Activated B cell treated with CpG ODN at 0.5 μM for 24 hours (primary cell): ENCODE measurements at regions not wholly inside any gene's neighbourhood (a gene's known extent, or its start where the extent isn't known, plus 50 kb on each side); places are given as distances from the start of the nearest gene placed in this dataset.

Source experiments
- ATAC-seq: fragments of 200-7000 bp; cut with Tn5 transposase; one replicate; pipeline ENCODE4 v1.10.0; 2021; ENCODE audit warnings: low read depth, mild to moderate bottlenecking, moderate library complexity
- CTCF ChIA-PET: fragments of 350-600 bp; sonication (Branson Sonifier 250); formaldehyde crosslinking; loops from one replicate; lab custom pipeline; 2021; ENCODE audit warnings: antibody characterized with exemption; lab: Charles Lee
- POLR2A ChIA-PET: fragments of 350-600 bp; sonication (Branson Sonifier 250); formaldehyde crosslinking; loops from one replicate; lab custom pipeline; 2021; ENCODE audit warnings: antibody characterized with exemption; lab: Charles Lee
- DNase-seq: peaks from one replicate; pipeline ENCODE4 v3.0.0; 2022
- H3K27ac Mint-ChIP-seq: one replicate; pipeline ENCODE4 v1.8.0; 2020; ENCODE audit warnings: mixed read lengths
- H3K27me3 Mint-ChIP-seq: one replicate; pipeline ENCODE4 v1.8.0; 2021; ENCODE audit warnings: mixed read lengths
- H3K36me3 Mint-ChIP-seq: one replicate; pipeline ENCODE4 v1.8.0; 2021; ENCODE audit warnings: low read depth, mixed read lengths
- H3K4me1 Mint-ChIP-seq: one replicate; pipeline ENCODE4 v1.8.0; 2021; ENCODE audit warnings: mixed read lengths
- H3K4me3 Mint-ChIP-seq: one replicate; pipeline ENCODE4 v1.8.0; 2020; ENCODE audit warnings: mild to moderate bottlenecking, mixed read lengths
- H3K9me3 Mint-ChIP-seq: one replicate; pipeline ENCODE4 v1.8.0; 2020; ENCODE audit warnings: mixed read lengths
- CTCF ChIP-seq: fragments of 200-600 bp; IDR thresholded peaks from one replicate; pipeline ENCODE4 v1.8.0; 2022; ENCODE audit warnings: antibody characterized with exemption, mild to moderate bottlenecking
- intact Hi-C: fragments of 100-400 bp; cut with micrococcal nuclease; formaldehyde crosslinking; loops from one replicate; pipeline ENCODE4 v1.15.1; 2024

GRCh38 chr6:19107468-19107867 is 720.3 kb downstream of the RNF144B start:
- ATAC-seq: no peak
- no peak for DNase-seq
- peaks cover 27% of the 10 kb centered on the region for H3K9me3 Mint-ChIP-seq
- no peak overlapping the region for H3K27ac Mint-ChIP-seq
- no peaks in the 10 kb centered on the region for H3K27me3 Mint-ChIP-seq
- intact Hi-C loops: no loop called here
- H3K4me3 Mint-ChIP-seq: no peak overlapping the region
- ChIA-PET POLR2A (no interaction called here), CTCF (no interaction called here)
- H3K36me3 Mint-ChIP-seq: no peaks in the 10 kb centered on the region
- no peaks in the 10 kb centered on the region for H3K4me1 Mint-ChIP-seq
- no peak for TF ChIP-seq CTCF

GRCh38 chr6:19121521-19121920 is 715.6 kb upstream of the ID4 start:
- ATAC-seq (no peak), DNase-seq (no peak)
- H3K4me1 Mint-ChIP-seq: no peaks in the 10 kb centered on the region
- H3K4me3 Mint-ChIP-seq: no peak overlapping the region
- H3K9me3 Mint-ChIP-seq: peaks cover 3% of the 10 kb centered on the region
- ChIA-PET POLR2A (no interaction called here), CTCF (no interaction called here)
- H3K36me3 Mint-ChIP-seq: no peaks in the 10 kb centered on the region
- TF ChIP-seq CTCF: no peak
- H3K27ac Mint-ChIP-seq: no peak overlapping the region
- H3K27me3 Mint-ChIP-seq: no peaks in the 10 kb centered on the region
- intact Hi-C loops: no loop called here

- ChIA-PET CTCF (no interaction called here), POLR2A (no interaction called here)
- Mint-ChIP-seq H3K36me3 (no peaks in the 10 kb centered on the region), H3K4me1 (no peaks in the 10 kb centered on the region), H3K27ac (no peak overlapping the region), H3K27me3 (no peaks in the 10 kb centered on the region), H3K9me3 (peaks cover 5% of the 10 kb centered on the region), H3K4me3 (no peak overlapping the region)
- DNase-seq (no peak), ATAC-seq (no peak)
- no peak for TF ChIP-seq CTCF
- intact Hi-C loops: no loop called here
Observed at GRCh38 chr6:19127081-19127480, 710.1 kb upstream of the ID4 start.

GRCh38 chr6:19128701-19129100 is 708.5 kb upstream of the ID4 start:
- Mint-ChIP-seq H3K9me3 (peaks cover 5% of the 10 kb centered on the region), H3K4me1 (no peaks in the 10 kb centered on the region), H3K27me3 (no peaks in the 10 kb centered on the region), H3K4me3 (no peak overlapping the region), H3K27ac (no peak overlapping the region), H3K36me3 (no peaks in the 10 kb centered on the region)
- CTCF ChIA-PET: no interaction called here
- DNase-seq: no peak
- POLR2A ChIA-PET: no interaction called here
- TF ChIP-seq CTCF: no peak
- no peak for ATAC-seq
- intact Hi-C loops: no loop called here

GRCh38 chr6:19135706-19136105 is 701.5 kb upstream of the ID4 start:
- intact Hi-C loops: no loop called here
- Mint-ChIP-seq H3K4me3 (no peak overlapping the region), H3K27me3 (no peaks in the 10 kb centered on the region), H3K9me3 (peaks cover 7% of the 10 kb centered on the region), H3K36me3 (no peaks in the 10 kb centered on the region), H3K27ac (no peak overlapping the region), H3K4me1 (no peaks in the 10 kb centered on the region)
- no peak for DNase-seq
- TF ChIP-seq CTCF: no peak
- no peak for ATAC-seq
- CTCF ChIA-PET: no interaction called here
- POLR2A ChIA-PET: no interaction called here
